ENCODE measurements at regions not wholly inside any gene's neighbourhood (a gene's known extent, or its start where the extent isn't known, plus 50 kb on each side); places are given as distances from the start of the nearest gene placed in this dataset.

- TF ChIP-seq CTCF (conservative IDR thresholded peaks at IDR 0.05 in 1 of 2, IDR thresholded peaks at IDR 0.05 in 1 of 2; ENCODE audit: low read depth in 1 of 2, low read length in 2 of 2) = no peak
- TF ChIP-seq EZH2 (IDR thresholded peaks at IDR 0.05; ENCODE audit: low read length, missing control alignments) = no peak
Observed at GRCh38 chr12:90064852-90065801, 356.5 kb upstream of the ATP2B1 start.
